Fibroblast of lung (primary cell): ENCODE measurements at regions not wholly inside any gene's neighbourhood (a gene's known extent, or its start where the extent isn't known, plus 50 kb on each side); places are given as distances from the start of the nearest gene placed in this dataset.

ENCODE experiments used
- DNase-seq, 2 donors: peaks; one replicate each; pipeline versions ENCODE4 v3.0.0 to v3.0.0-alpha.2; 2010; ENCODE audit warnings: low read depth in 2 of 2
- H2AFZ ChIP-seq: 2 replicates; pipeline ENCODE4 v1.5.1; 2012; ENCODE audit warnings: low read length, control low read depth, inconsistent platforms
- H3K27ac ChIP-seq: 2 replicates; pipeline ENCODE4 v1.5.1; 2011; ENCODE audit warnings: low read length, control low read depth; ENCODE audit not compliant: insufficient read depth
- H3K27me3 ChIP-seq: 2 replicates; pipeline ENCODE4 v1.5.1; 2011; ENCODE audit warnings: mild to moderate bottlenecking, low read length; ENCODE audit not compliant: control insufficient read depth, insufficient read depth
- H3K36me3 ChIP-seq: 2 replicates; pipeline ENCODE4 v1.5.1; 2011; ENCODE audit warnings: low read length; ENCODE audit not compliant: control insufficient read depth, insufficient read depth
- H3K4me1 ChIP-seq: 2 replicates; pipeline ENCODE4 v1.5.1; 2011; ENCODE audit warnings: low read length; ENCODE audit not compliant: control insufficient read depth, insufficient read depth; ENCODE audit errors: extremely low read depth
- H3K4me2 ChIP-seq: 2 replicates; pipeline ENCODE4 v1.5.1; 2011; ENCODE audit warnings: low read length, control low read depth; ENCODE audit not compliant: insufficient read depth; ENCODE audit errors: extremely low read depth
- H3K4me3 ChIP-seq, 4 experiments: fragments of 200-600 bp in 1 of 4; sonication (generic) in 1 of 4; replicated peaks in 1 of 4; 2 replicates each; pipeline ENCODE4 v1.5.1; 2011 to 2016; ENCODE audit warnings: low read length in 4 of 4, low read depth in 3 of 4, mild to moderate bottlenecking in 3 of 4, control low read depth in 2 of 4, inconsistent platforms in 1 of 4, mixed read lengths in 1 of 4; ENCODE audit not compliant: insufficient read depth in 1 of 4; ENCODE audit errors: control extremely low read depth in 1 of 4
- H3K79me2 ChIP-seq: 2 replicates; pipeline ENCODE4 v1.5.1; 2012; ENCODE audit warnings: mild to moderate bottlenecking, low read length, inconsistent platforms; ENCODE audit not compliant: control insufficient read depth, insufficient read depth
- H3K9ac ChIP-seq: 2 replicates; pipeline ENCODE4 v1.5.1; 2011; ENCODE audit warnings: mild to moderate bottlenecking, low read length, control low read depth; ENCODE audit not compliant: insufficient read depth
- H3K9me3 ChIP-seq: 2 replicates; pipeline ENCODE4 v1.5.1; 2012; ENCODE audit warnings: low read depth, low read length; ENCODE audit not compliant: control insufficient read depth, insufficient read depth
- H4K20me1 ChIP-seq: 2 replicates; pipeline ENCODE4 v1.5.1; 2011; ENCODE audit warnings: low read length; ENCODE audit not compliant: control insufficient read depth, insufficient read depth; ENCODE audit errors: extremely low read depth
- CTCF ChIP-seq, 2 donors: IDR thresholded peaks in 1 of 2; conservative IDR thresholded peaks in 1 of 2; 1 replicate in 1 of 2; 2 replicates in 1 of 2; pipeline ENCODE4 v1.5.1; 2011 to 2012; ENCODE audit warnings: low read length in 2 of 2, control low read depth in 1 of 2, inconsistent platforms in 1 of 2, low read depth in 1 of 2, mild to moderate bottlenecking in 1 of 2
- EZH2 ChIP-seq: IDR thresholded peaks from 2 replicates; pipeline ENCODE4 v1.5.1; 2012; ENCODE audit warnings: low read length, control low read depth, mild to moderate bottlenecking; ENCODE audit errors: missing control alignments

GRCh38 chr4:29540439-29541102 lies 1179.6 kb upstream of the PCDH7 start:
- no peaks in the 10 kb centered on the region for H3K4me1 ChIP-seq
- H3K9ac ChIP-seq = no peak overlapping the region
- no peaks in the 10 kb centered on the region for H3K27me3 ChIP-seq
- no peak overlapping the region for H3K27ac ChIP-seq
- TF ChIP-seq CTCF (conservative IDR thresholded peaks at IDR 0.05 in 1 of 2, IDR thresholded peaks at IDR 0.05 in 1 of 2; ENCODE audit: low read depth in 1 of 2, low read length in 2 of 2) (no peak), EZH2 (no peak)
- no peaks in the 10 kb centered on the region for H4K20me1 ChIP-seq
- H3K4me3 ChIP-seq = no peak overlapping the region
- H3K4me2 ChIP-seq = no peak overlapping the region
- H3K9me3 ChIP-seq = no peaks in the 10 kb centered on the region
- H3K36me3 ChIP-seq = no peaks in the 10 kb centered on the region
- H3K79me2 ChIP-seq = no peaks in the 10 kb centered on the region
- DNase-seq = peak in 1 of 2 donors; percentile 11
- no peak overlapping the region for H2AFZ ChIP-seq

- Histone ChIP-seq H3K27me3 (no peaks in the 10 kb centered on the region), H3K9me3 (no peaks in the 10 kb centered on the region), H4K20me1 (no peaks in the 10 kb centered on the region), H2AFZ (no peak overlapping the region), H3K4me2 (no peak overlapping the region), H3K27ac (no peak overlapping the region), H3K4me1 (no peaks in the 10 kb centered on the region), H3K79me2 (no peaks in the 10 kb centered on the region), H3K4me3 (no peak overlapping the region), H3K36me3 (no peaks in the 10 kb centered on the region), H3K9ac (no peak overlapping the region)
- no peak for TF ChIP-seq EZH2
- no peak for TF ChIP-seq CTCF (conservative IDR thresholded peaks at IDR 0.05 in 1 of 2, IDR thresholded peaks at IDR 0.05 in 1 of 2; ENCODE audit: low read depth in 1 of 2, low read length in 2 of 2)
- DNase-seq = no peak
Observed at GRCh38 chr4:29541757-29542156, 1178.4 kb upstream of the PCDH7 start.

- H3K4me2 ChIP-seq = no peak overlapping the region
- no peaks in the 10 kb centered on the region for H3K79me2 ChIP-seq
- no peak for TF ChIP-seq CTCF (conservative IDR thresholded peaks at IDR 0.05 in 1 of 2, IDR thresholded peaks at IDR 0.05 in 1 of 2; ENCODE audit: low read depth in 1 of 2, low read length in 2 of 2)
- TF ChIP-seq EZH2 = no peak
- peak; percentile 7 to 8 for DNase-seq
- H2AFZ ChIP-seq = no peak overlapping the region
- no peaks in the 10 kb centered on the region for H3K36me3 ChIP-seq
- H3K9ac ChIP-seq = no peak overlapping the region
- no peaks in the 10 kb centered on the region for H4K20me1 ChIP-seq
- H3K4me1 ChIP-seq = no peaks in the 10 kb centered on the region
- H3K27me3 ChIP-seq = no peaks in the 10 kb centered on the region
- no peak overlapping the region for H3K4me3 ChIP-seq
- H3K27ac ChIP-seq = no peak overlapping the region
- H3K9me3 ChIP-seq = no peaks in the 10 kb centered on the region
Observed at GRCh38 chr4:29549342-29549741, 1170.8 kb upstream of the PCDH7 start.
